HCT116 (cell line): ENCODE measurements at regions not wholly inside any gene's neighbourhood (a gene's known extent, or its start where the extent isn't known, plus 50 kb on each side); places are given as distances from the start of the nearest gene placed in this dataset.

Experiments used
- CTCF ChIP-seq, 3 experiments: fragments of 200-600 bp in 1 of 3; sonication (generic) in 1 of 3; IDR thresholded peaks in 2 of 3; conservative IDR thresholded peaks in 1 of 3; 2 replicates each; pipeline ENCODE4 v1.5.1; 2012 to 2017; ENCODE audit warnings: low read depth in 2 of 3, low read length in 2 of 3, antibody characterized with exemption in 1 of 3, borderline replicate concordance in 1 of 3, control low read depth in 1 of 3, mild to moderate bottlenecking in 1 of 3, mixed read lengths in 1 of 3, mixed run types in 1 of 3, moderate library complexity in 1 of 3; ENCODE audit not compliant: insufficient read depth in 1 of 3
- EZH2 ChIP-seq: fragments of 200-600 bp; sonication (generic); IDR thresholded peaks from 2 replicates; pipeline ENCODE4 v1.6.1; 2017; ENCODE audit warnings: antibody characterized with exemption, mixed run types
- POLR2A ChIP-seq: IDR thresholded peaks from 2 replicates; pipeline ENCODE4 v1.7.0; 2011; ENCODE audit warnings: borderline replicate concordance; ENCODE audit not compliant: insufficient read depth, insufficient read length; ENCODE audit errors: extremely low read depth
- SIN3A ChIP-seq: IDR thresholded peaks from 2 replicates; pipeline ENCODE4 v1.6.1; 2012; ENCODE audit warnings: low read depth
- ZFX ChIP-seq: fragments of 450-650 bp; IDR thresholded peaks from 2 replicates; pipeline ENCODE4 v1.6.1; 2017

GRCh38 chr9:110008663-110009062 is 199.3 kb downstream of the C9orf152 start:
- TF ChIP-seq SIN3A (no peak), CTCF (IDR thresholded peaks at IDR 0.05 in 2 of 3, conservative IDR thresholded peaks at IDR 0.05 in 1 of 3; ENCODE audit: borderline replicate concordance in 1 of 3, insufficient read depth in 1 of 3, low read depth in 2 of 3, low read length in 2 of 3) (no peak), EZH2 (no peak), ZFX (no peak), POLR2A (no peak)
